ENCODE measurements at regions not wholly inside any gene's neighbourhood (a gene's known extent, or its start where the extent isn't known, plus 50 kb on each side); places are given as distances from the start of the nearest gene placed in this dataset.

DNA sequence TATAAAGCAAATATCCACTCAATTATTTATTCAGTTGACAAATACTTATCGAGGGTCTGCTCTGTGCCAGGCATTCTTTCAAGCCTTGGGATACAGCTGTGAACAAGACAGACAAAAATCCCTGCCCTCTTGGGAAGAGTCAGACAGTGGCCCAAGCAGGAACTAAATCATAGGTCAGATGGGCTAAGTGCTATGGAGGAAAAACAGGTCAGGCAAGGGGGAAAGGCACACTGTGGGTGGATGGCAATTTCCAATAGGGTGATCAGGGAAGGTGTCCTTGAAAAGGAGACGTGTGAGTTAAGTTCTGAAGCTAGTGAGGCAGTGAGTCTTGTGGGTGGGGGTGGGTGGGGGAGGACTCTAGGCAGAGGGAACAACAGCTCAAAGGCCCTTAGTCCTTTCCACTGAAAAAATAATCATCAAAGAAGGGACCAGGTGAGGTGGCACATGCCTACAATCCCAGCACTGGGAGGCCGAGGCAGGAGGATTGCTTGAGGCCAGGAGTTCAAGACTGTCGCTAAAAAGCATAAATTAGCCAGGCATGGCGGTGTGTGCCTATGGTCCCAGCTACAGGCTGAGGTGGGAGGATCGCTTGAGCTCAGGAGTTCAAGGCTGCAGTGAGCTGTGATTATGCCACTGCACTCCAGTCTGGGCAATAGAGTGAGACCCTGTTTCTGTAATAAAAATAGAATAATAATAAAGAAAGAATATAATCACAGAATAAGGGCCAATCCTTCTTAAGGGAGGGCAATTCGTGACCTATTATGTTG lies 95.2 kb upstream of the CPEB4 start (continued):
- TF ChIP-seq ZNF121 (CRISPR knock-in tag; IDR thresholded peaks at IDR 0.05) = peak; percentile 91
- TF ChIP-seq, protein P1, sequence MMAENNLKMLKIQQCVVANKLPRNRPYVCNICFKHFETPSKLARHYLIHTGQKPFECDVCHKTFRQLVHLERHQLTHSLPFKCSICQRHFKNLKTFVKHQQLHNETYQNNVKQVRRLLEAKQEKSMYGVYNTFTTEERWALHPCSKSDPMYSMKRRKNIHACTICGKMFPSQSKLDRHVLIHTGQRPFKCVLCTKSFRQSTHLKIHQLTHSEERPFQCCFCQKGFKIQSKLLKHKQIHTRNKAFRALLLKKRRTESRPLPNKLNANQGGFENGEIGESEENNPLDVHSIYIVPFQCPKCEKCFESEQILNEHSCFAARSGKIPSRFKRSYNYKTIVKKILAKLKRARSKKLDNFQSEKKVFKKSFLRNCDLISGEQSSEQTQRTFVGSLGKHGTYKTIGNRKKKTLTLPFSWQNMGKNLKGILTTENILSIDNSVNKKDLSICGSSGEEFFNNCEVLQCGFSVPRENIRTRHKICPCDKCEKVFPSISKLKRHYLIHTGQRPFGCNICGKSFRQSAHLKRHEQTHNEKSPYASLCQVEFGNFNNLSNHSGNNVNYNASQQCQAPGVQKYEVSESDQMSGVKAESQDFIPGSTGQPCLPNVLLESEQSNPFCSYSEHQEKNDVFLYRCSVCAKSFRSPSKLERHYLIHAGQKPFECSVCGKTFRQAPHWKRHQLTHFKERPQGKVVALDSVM (CRISPR knock-in tag; IDR thresholded peaks at IDR 0.05) = peak; percentile 97

DNA sequence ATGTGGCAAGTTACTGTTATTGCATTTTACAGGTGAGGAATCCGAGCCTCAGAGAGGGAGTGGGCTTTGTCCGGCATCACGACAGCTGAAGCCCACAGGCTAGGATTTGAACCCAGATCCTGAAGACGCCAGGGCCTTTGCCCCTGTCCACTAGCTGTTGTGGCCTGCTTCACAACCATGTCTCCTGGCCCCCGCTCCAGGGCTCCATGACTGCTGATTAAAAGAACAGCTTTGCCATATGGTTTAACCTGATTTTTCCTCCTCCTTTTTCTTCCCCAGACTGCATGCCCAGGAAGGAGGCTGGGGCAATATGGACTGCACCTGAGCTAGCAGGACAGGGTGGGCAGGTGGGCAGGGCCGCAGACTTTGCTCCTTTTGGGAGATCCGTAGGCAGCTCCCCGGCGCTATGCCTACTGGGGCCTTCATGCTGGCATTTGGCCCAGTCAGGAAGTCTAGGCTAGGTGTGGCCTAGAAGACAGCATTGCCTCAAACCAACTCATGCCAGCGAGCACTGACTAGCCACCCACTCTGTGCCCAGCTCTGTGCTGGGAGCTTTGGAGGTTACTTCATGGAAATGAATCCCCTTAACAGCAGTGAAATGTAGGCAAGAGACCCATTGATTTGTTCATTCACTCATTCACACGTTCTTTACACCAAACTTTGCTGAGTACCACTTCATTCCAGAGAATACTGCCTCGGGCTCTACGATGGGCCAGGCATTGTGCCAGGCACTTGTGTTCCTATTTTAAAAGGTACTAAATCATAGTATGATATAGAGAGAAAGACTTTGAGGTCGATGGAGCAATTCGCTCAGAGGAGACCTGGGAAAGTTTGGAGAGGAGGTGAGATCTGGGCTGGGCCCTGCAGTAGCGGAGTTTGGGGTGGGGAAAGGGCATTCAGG lies 94.3 kb upstream of the CPEB4 start:
- FAIRE-seq (no peak), ATAC-seq (no peak), DNase-seq (ENCODE audit: low spot score) (peak; percentile 19)
- no TSS peak for BruUV-seq (replicated peaks)
- in situ Hi-C loops (cut with HindIII; ENCODE audit: extremely low pct_ligation_motif_present, low pct_unique_long_range_greater_than_20kb) (no loop called here), intact Hi-C loops (cut with micrococcal nuclease; ENCODE audit: unreplicated experiment) (no loop called here)
- H3K27me3 ChIP-seq (ENCODE audit: control insufficient read depth in 1 of 2, insufficient read depth in 2 of 2, low read length in 2 of 2) = no peaks in the 10 kb centered on the region
- WGBS (ENCODE audit: low lambda C conversion rate) = 78% methylated on average over 13 of the region's 16 CpGs
- H3K9me3 ChIP-seq (ENCODE audit: low read length) = no peaks in the 10 kb centered on the region
- H2AFZ ChIP-seq (ENCODE audit: low read length) = no peak overlapping the region
- H3K79me2 ChIP-seq (ENCODE audit: insufficient read depth, low read length) = no peaks in the 10 kb centered on the region
- no peaks in the 10 kb centered on the region for H3K36me3 ChIP-seq (replicated peaks in 1 of 2; ENCODE audit: control insufficient read depth in 1 of 2, insufficient read depth in 2 of 2, low read length in 2 of 2)
- ChIA-PET POLR2A (interaction anchor here (1.0 to 1.2 kb wide), 2 partner anchors 9 to 12 kb away, joined by 4 to 5 read pairs; no protein-coding TSS in a partner anchor), CTCF (ENCODE audit: low intra/inter-chr PET ratio, low total read pairs) (no interaction called here)
- no peak overlapping the region for H3K4me3 ChIP-seq (replicated peaks in 1 of 3; ENCODE audit: insufficient read depth in 1 of 3, low read depth in 2 of 3, low read length in 3 of 3)
- H3K4me1 ChIP-seq (ENCODE audit: insufficient read depth, low read length) = peaks cover 81% of the 10 kb centered on the region
- H3K4me2 ChIP-seq (ENCODE audit: low read depth, low read length) = no peak overlapping the region; the same call in 1 of the 2 replicates
- H4K20me1 ChIP-seq (ENCODE audit: insufficient read depth, low read length) = no peaks in the 10 kb centered on the region
- no peak overlapping the region for H3K9ac ChIP-seq (ENCODE audit: insufficient read depth, low read depth, low read length)
- no peak overlapping the region for H3K27ac ChIP-seq (ENCODE audit: extremely low read length, insufficient read depth, low read length)
- TF ChIP-seq NCOR1 (IDR thresholded peaks at IDR 0.05; ENCODE audit: borderline replicate concordance, low read length) = no peak
- TF ChIP-seq ZNF160 (CRISPR knock-in tag; IDR thresholded peaks at IDR 0.05) = no peak
- TF ChIP-seq, protein P2, sequence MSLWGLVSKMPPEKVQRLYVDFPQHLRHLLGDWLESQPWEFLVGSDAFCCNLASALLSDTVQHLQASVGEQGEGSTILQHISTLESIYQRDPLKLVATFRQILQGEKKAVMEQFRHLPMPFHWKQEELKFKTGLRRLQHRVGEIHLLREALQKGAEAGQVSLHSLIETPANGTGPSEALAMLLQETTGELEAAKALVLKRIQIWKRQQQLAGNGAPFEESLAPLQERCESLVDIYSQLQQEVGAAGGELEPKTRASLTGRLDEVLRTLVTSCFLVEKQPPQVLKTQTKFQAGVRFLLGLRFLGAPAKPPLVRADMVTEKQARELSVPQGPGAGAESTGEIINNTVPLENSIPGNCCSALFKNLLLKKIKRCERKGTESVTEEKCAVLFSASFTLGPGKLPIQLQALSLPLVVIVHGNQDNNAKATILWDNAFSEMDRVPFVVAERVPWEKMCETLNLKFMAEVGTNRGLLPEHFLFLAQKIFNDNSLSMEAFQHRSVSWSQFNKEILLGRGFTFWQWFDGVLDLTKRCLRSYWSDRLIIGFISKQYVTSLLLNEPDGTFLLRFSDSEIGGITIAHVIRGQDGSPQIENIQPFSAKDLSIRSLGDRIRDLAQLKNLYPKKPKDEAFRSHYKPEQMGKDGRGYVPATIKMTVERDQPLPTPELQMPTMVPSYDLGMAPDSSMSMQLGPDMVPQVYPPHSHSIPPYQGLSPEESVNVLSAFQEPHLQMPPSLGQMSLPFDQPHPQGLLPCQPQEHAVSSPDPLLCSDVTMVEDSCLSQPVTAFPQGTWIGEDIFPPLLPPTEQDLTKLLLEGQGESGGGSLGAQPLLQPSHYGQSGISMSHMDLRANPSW (CRISPR knock-in tag; IDR thresholded peaks at IDR 0.05; ENCODE audit: borderline replicate concordance) = no peak
- TF ChIP-seq HNRNPL (IDR thresholded peaks at IDR 0.05; ENCODE audit: low read depth, low read length) = peak; percentile 78
- no peak for TF ChIP-seq ZNF335 (CRISPR knock-in tag; IDR thresholded peaks at IDR 0.05)
- no peak for TF ChIP-seq FOXP1 (IDR thresholded peaks at IDR 0.05)
- no peak for TF ChIP-seq FOXP1 (CRISPR knock-in tag; IDR thresholded peaks at IDR 0.05)
- TF ChIP-seq USF2 (IDR thresholded peaks at IDR 0.05; ENCODE audit: low read depth, low read length) = no peak
- no peak for TF ChIP-seq USF2 (CRISPR knock-in tag; IDR thresholded peaks at IDR 0.05; ENCODE audit: borderline replicate concordance)
- peak; percentile 24; the same call in 1 of the 2 replicates for TF ChIP-seq HNF4A (CRISPR knock-in tag; IDR thresholded peaks at IDR 0.05)
- TF ChIP-seq SP2 (CRISPR knock-in tag; IDR thresholded peaks at IDR 0.05) = no peak

All from HepG2 (cell line).